MM.1S (cell line): ENCODE measurements at regions not wholly inside any gene's neighbourhood (a gene's known extent, or its start where the extent isn't known, plus 50 kb on each side); places are given as distances from the start of the nearest gene placed in this dataset.

Source experiments
- DNase-seq: peaks from one replicate; pipeline ENCODE4 v3.0.0-alpha.2; 2015
- H2AFZ ChIP-seq: fragments of 300-600 bp; sonication (generic); 2 replicates; pipeline ENCODE4 v1.6.0; 2016; ENCODE audit warnings: antibody characterized with exemption, low read length
- H3F3A ChIP-seq: fragments of 300-600 bp; sonication (generic); 2 replicates; pipeline ENCODE4 v1.6.1; 2016; ENCODE audit warnings: mild to moderate bottlenecking, antibody characterized with exemption, low read length, moderate library complexity, mixed read lengths; ENCODE audit not compliant: insufficient read depth
- H3K27ac ChIP-seq: fragments of 300-600 bp; sonication (generic); 2 replicates; pipeline ENCODE4 v1.5.1; 2016; ENCODE audit warnings: mild to moderate bottlenecking, low read length
- H3K27me3 ChIP-seq: fragments of 300-600 bp; sonication (generic); replicated peaks from 2 replicates; pipeline ENCODE4 v1.6.0; 2016; ENCODE audit warnings: low read length; ENCODE audit not compliant: insufficient read depth
- H3K36me3 ChIP-seq: fragments of 300-600 bp; sonication (generic); replicated peaks from 2 replicates; pipeline ENCODE4 v1.6.1; 2016; ENCODE audit warnings: mild to moderate bottlenecking, low read length, mixed read lengths; ENCODE audit not compliant: insufficient read depth
- H3K4me1 ChIP-seq: fragments of 300-600 bp; sonication (generic); 2 replicates; pipeline ENCODE4 v1.6.1; 2016; ENCODE audit warnings: low read length, mixed read lengths
- H3K4me2 ChIP-seq: fragments of 300-600 bp; sonication (generic); 2 replicates; pipeline ENCODE4 v1.6.0; 2016; ENCODE audit warnings: low read depth, low read length
- H3K4me3 ChIP-seq: fragments of 300-600 bp; sonication (generic); 2 replicates; pipeline ENCODE4 v1.5.1; 2016; ENCODE audit warnings: low read length, mixed read lengths
- H3K79me2 ChIP-seq: fragments of 300-600 bp; sonication (generic); 2 replicates; pipeline ENCODE4 v1.6.1; 2016; ENCODE audit warnings: mixed run types, low read length, mixed read lengths
- H3K9ac ChIP-seq: fragments of 300-600 bp; sonication (generic); 2 replicates; pipeline ENCODE4 v1.6.1; 2016; ENCODE audit warnings: low read length, mixed read lengths
- H3K9me2 ChIP-seq: fragments of 300-600 bp; sonication (generic); replicated peaks from 2 replicates; pipeline ENCODE4 v1.6.1; 2016; ENCODE audit warnings: mild to moderate bottlenecking, low read length, mixed read lengths; ENCODE audit not compliant: insufficient read depth
- H3K9me3 ChIP-seq: fragments of 300-600 bp; sonication (generic); replicated peaks from 2 replicates; pipeline ENCODE4 v1.6.1; 2016; ENCODE audit warnings: mild to moderate bottlenecking, low read length, mixed read lengths; ENCODE audit not compliant: insufficient read depth
- H4K20me1 ChIP-seq: fragments of 300-600 bp; sonication (generic); 2 replicates; pipeline ENCODE4 v1.6.1; 2016; ENCODE audit warnings: mild to moderate bottlenecking, low read length, moderate library complexity, mixed read lengths; ENCODE audit not compliant: insufficient read depth
- CTCF ChIP-seq: fragments of 300-600 bp; sonication (generic); IDR thresholded peaks from 2 replicates; pipeline ENCODE4 v1.5.1; 2016; ENCODE audit warnings: antibody characterized with exemption, low read length, mixed read lengths
- EZH2 ChIP-seq: fragments of 300-600 bp; sonication (generic); optimal IDR thresholded peaks from 2 replicates; pipeline ENCODE3; 2017; ENCODE audit warnings: low read depth, mild to moderate bottlenecking, antibody characterized with exemption, low read length, mixed read lengths
- EZH2phosphoT487 ChIP-seq: fragments of 300-600 bp; sonication (generic); IDR thresholded peaks from 2 replicates; pipeline ENCODE4 v1.6.1; 2018; ENCODE audit warnings: antibody characterized with exemption, low read length

GRCh38 chr10:2351566-2351965, 614.2 kb upstream of the ADARB2 start:
- no peak for DNase-seq
- Histone ChIP-seq H4K20me1 (no peaks in the 10 kb centered on the region), H3K27ac (no peak overlapping the region), H3K79me2 (no peaks in the 10 kb centered on the region), H3F3A (no peaks in the 10 kb centered on the region), H3K4me2 (peak overlapping the region; percentile 39; the same call in 1 of the 2 replicates), H2AFZ (no peak overlapping the region), H3K9ac (no peak overlapping the region), H3K36me3 (no peaks in the 10 kb centered on the region), H3K9me3 (no peaks in the 10 kb centered on the region), H3K4me3 (no peak overlapping the region; the same call in 1 of the 2 replicates), H3K9me2 (no peaks in the 10 kb centered on the region), H3K4me1 (no peaks in the 10 kb centered on the region), H3K27me3 (no peaks in the 10 kb centered on the region)
- TF ChIP-seq CTCF (no peak), EZH2 (no peak), EZH2phosphoT487 (no peak)

GRCh38 chr10:2342206-2342605, 604.9 kb upstream of the ADARB2 start:
- H2AFZ ChIP-seq, result no peak overlapping the region
- no peak overlapping the region for H3K4me3 ChIP-seq
- no peak overlapping the region for H3K9ac ChIP-seq
- H3K4me1 ChIP-seq, result no peaks in the 10 kb centered on the region
- no peaks in the 10 kb centered on the region for H3K9me2 ChIP-seq
- no peaks in the 10 kb centered on the region for H3K27me3 ChIP-seq
- no peak for TF ChIP-seq EZH2
- no peak for TF ChIP-seq CTCF
- TF ChIP-seq EZH2phosphoT487, result no peak
- no peaks in the 10 kb centered on the region for H3K36me3 ChIP-seq
- H3K27ac ChIP-seq, result no peak overlapping the region
- H3F3A ChIP-seq, result no peaks in the 10 kb centered on the region
- no peaks in the 10 kb centered on the region for H3K79me2 ChIP-seq
- H4K20me1 ChIP-seq, result no peaks in the 10 kb centered on the region
- no peak for DNase-seq
- H3K4me2 ChIP-seq, result no peak overlapping the region
- no peaks in the 10 kb centered on the region for H3K9me3 ChIP-seq

- Histone ChIP-seq H3K4me2 (no peak overlapping the region), H4K20me1 (no peaks in the 10 kb centered on the region), H3K4me1 (no peaks in the 10 kb centered on the region), H3K9me2 (no peaks in the 10 kb centered on the region), H3K36me3 (no peaks in the 10 kb centered on the region), H3K79me2 (no peaks in the 10 kb centered on the region), H3K9ac (no peak overlapping the region), H3K4me3 (no peak overlapping the region), H3F3A (no peaks in the 10 kb centered on the region), H3K9me3 (no peaks in the 10 kb centered on the region), H3K27me3 (no peaks in the 10 kb centered on the region), H3K27ac (no peak overlapping the region), H2AFZ (no peak overlapping the region)
- DNase-seq, result no peak
- TF ChIP-seq EZH2, result no peak
- TF ChIP-seq EZH2phosphoT487, result no peak
- TF ChIP-seq CTCF, result no peak
Measured at GRCh38 chr10:2340831-2341647, 603.7 kb upstream of the ADARB2 start.
